ENCODE measurements at regions not wholly inside any gene's neighbourhood (a gene's known extent, or its start where the extent isn't known, plus 50 kb on each side); places are given as distances from the start of the nearest gene placed in this dataset.
A peak's percentile ranks its signal among the peaks of the same experiment; 100 is the strongest.

GRCh38 chr9:129478961-129479630 is 141.8 kb downstream of the C9orf50 start:
- no peak for TF ChIP-seq CTCF (IDR thresholded peaks at IDR 0.05)
- Mint-ChIP-seq H3K36me3 (ENCODE audit: low read depth) (peaks cover 3% of the 10 kb centered on the region), H3K27ac (ENCODE audit: unreplicated experiment) (peak overlapping the region; percentile 19), H3K27me3 (ENCODE audit: low read depth) (no peaks in the 10 kb centered on the region), H3K9me3 (ENCODE audit: low read depth) (peaks cover 3% of the 10 kb centered on the region), H3K4me1 (ENCODE audit: low read depth) (peaks cover 53% of the 10 kb centered on the region), H3K4me3 (ENCODE audit: unreplicated experiment) (no peak overlapping the region)
- no peak for DNase-seq (ENCODE audit: low spot score)

DNA sequence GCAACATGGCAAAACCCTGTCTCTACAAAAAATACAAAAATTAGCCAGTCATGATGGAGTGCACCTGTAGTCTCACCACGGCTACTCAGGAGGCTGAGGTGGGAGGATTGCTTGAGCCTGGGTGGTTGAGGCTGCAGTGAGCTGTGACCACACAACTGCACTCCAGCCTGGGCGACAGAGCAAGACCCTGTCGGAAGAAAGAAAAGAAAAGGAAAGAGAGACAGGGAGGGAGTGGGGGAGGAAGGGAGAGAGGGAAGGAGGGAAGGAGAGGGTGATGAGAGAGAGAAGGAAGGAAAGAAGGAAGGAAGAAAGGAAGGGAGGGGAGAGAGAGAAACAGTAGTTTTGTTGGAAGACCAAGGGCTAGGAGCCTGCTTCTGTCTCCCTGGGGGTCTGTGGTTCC is 142.4 kb downstream of the C9orf50 start:
- Mint-ChIP-seq H3K27ac (ENCODE audit: unreplicated experiment) (no peak overlapping the region), H3K4me3 (ENCODE audit: unreplicated experiment) (no peak overlapping the region), H3K36me3 (ENCODE audit: low read depth) (peaks cover 4% of the 10 kb centered on the region), H3K9me3 (ENCODE audit: low read depth) (peaks cover 3% of the 10 kb centered on the region), H3K4me1 (ENCODE audit: low read depth) (peaks cover 53% of the 10 kb centered on the region), H3K27me3 (ENCODE audit: low read depth) (no peaks in the 10 kb centered on the region)
- no peak for DNase-seq (ENCODE audit: low spot score)
- no peak for TF ChIP-seq CTCF (IDR thresholded peaks at IDR 0.05)

GRCh38 chr9:129476821-129477611 is 143.9 kb downstream of the C9orf50 start:
- H3K4me1 Mint-ChIP-seq (ENCODE audit: low read depth), result peaks cover 51% of the 10 kb centered on the region
- H3K9me3 Mint-ChIP-seq (ENCODE audit: low read depth), result peaks cover 3% of the 10 kb centered on the region
- peak; percentile 25 for TF ChIP-seq CTCF (IDR thresholded peaks at IDR 0.05)
- no peaks in the 10 kb centered on the region for H3K27me3 Mint-ChIP-seq (ENCODE audit: low read depth)
- peak; percentile 68 for DNase-seq (ENCODE audit: low spot score)
- peaks cover 4% of the 10 kb centered on the region for H3K36me3 Mint-ChIP-seq (ENCODE audit: low read depth)
- H3K27ac Mint-ChIP-seq (ENCODE audit: unreplicated experiment), result no peak overlapping the region
- H3K4me3 Mint-ChIP-seq (ENCODE audit: unreplicated experiment), result no peak overlapping the region

DNA sequence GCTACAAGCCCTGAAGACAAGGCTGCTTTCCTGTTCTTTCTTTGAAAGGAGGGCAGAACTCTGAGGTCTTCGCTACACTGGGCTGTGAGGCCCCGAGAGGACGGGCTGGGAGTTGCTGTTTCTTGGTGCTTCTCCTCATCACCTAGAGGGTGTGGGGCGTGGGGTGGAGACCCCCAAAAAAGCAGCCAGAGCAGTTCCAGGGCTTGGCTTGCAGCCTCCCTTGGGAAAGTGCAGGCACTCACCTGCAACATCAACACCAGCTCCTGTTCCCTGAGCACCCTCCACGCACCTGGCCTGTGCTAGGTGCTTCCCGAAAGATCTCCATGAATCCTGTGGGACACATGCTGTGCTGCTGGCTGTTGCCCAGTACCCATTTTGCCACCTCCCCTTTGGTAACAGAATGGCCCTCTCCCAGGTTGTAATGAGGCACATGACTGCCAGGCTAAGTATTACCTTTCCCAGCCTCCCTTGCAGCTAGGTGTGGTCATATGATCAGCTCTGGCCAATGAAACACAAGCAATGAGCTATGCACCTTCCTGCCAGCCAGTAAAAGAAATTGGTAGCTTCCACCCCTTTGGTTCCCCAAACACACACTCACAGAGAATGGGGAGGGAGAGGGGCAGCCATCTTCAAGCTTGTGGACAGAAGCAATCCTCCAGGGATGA is 146.0 kb downstream of the C9orf50 start:
- peak; percentile 76 for DNase-seq (ENCODE audit: low spot score)
- no peak overlapping the region for H3K4me3 Mint-ChIP-seq (ENCODE audit: unreplicated experiment)
- H3K27ac Mint-ChIP-seq (ENCODE audit: unreplicated experiment), result no peak overlapping the region
- peaks cover 3% of the 10 kb centered on the region for H3K9me3 Mint-ChIP-seq (ENCODE audit: low read depth)
- peaks cover 31% of the 10 kb centered on the region for H3K4me1 Mint-ChIP-seq (ENCODE audit: low read depth)
- no peak for TF ChIP-seq CTCF (IDR thresholded peaks at IDR 0.05)
- H3K27me3 Mint-ChIP-seq (ENCODE audit: low read depth), result no peaks in the 10 kb centered on the region
- peaks cover 4% of the 10 kb centered on the region for H3K36me3 Mint-ChIP-seq (ENCODE audit: low read depth)

DNA sequence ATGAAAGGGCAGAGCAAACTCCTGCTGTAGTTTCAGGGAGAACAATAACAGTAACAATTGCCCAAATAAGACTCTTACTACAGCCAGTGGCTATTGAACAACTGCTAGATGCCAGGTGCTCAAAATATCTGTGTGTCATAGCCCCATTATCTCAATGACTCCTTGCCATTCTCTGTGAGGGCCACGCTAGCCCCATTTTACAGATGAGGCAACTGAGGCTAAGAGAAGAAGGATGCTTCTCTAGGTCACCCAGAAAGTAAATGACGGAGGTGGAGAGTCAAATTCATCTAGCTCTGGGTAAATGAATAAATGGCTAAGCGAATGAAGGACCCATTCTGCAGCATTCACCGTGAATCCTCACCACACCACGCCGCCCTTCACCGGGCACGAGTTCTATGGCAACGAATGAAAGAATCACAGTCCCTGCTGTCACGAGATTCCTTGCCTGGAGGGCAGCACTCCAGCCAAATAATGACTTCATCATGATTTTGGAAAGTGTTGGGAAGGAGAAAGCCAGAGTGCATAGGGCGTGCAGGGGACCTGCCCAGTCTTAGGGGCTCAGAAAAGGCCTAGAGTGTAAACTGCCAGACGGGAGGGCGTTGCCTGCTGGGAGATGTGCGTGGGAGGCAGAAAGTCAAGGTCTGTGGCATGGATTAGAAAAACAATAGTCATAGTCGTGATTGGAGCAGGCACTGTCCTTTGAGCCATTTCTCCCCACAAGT is 147.2 kb downstream of the C9orf50 start:
- Mint-ChIP-seq H3K4me3 (ENCODE audit: unreplicated experiment) (no peak overlapping the region), H3K27me3 (ENCODE audit: low read depth) (no peaks in the 10 kb centered on the region), H3K36me3 (ENCODE audit: low read depth) (peaks cover 4% of the 10 kb centered on the region), H3K4me1 (ENCODE audit: low read depth) (peaks cover 19% of the 10 kb centered on the region), H3K27ac (ENCODE audit: unreplicated experiment) (peak overlapping the region; percentile 89), H3K9me3 (ENCODE audit: low read depth) (peaks cover 3% of the 10 kb centered on the region)
- no peak for TF ChIP-seq CTCF (IDR thresholded peaks at IDR 0.05)
- DNase-seq (ENCODE audit: low spot score), result no peak

Measured in chondrocyte (in vitro differentiated cells).